ENCODE measurements at regions not wholly inside any gene's neighbourhood (a gene's known extent, or its start where the extent isn't known, plus 50 kb on each side); places are given as distances from the start of the nearest gene placed in this dataset.

GRCh38 chr22:48799227-48799970 lies 1028.3 kb downstream of the BRD1 start:
- no peak for DNase-seq (ENCODE audit: low read depth in 2 of 2)

GRCh38 chr22:48798281-48799226 lies 1029.1 kb downstream of the BRD1 start:
- no peak for DNase-seq (ENCODE audit: low read depth in 2 of 2)

GRCh38 chr22:48797731-48798130 lies 1029.9 kb downstream of the BRD1 start:
- no peak for DNase-seq (ENCODE audit: low read depth in 2 of 2)

GRCh38 chr22:48796310-48797015 lies 1031.2 kb downstream of the BRD1 start:
- no peak for DNase-seq (ENCODE audit: low read depth in 2 of 2)

- no peak for DNase-seq (ENCODE audit: low read depth in 2 of 2)
Measured at GRCh38 chr22:48795664-48796063, 1032.0 kb downstream of the BRD1 start.

GRCh38 chr22:48794906-48795305 lies 1032.8 kb downstream of the BRD1 start:
- DNase-seq (ENCODE audit: low read depth in 2 of 2) = no peak

GRCh38 chr22:48793949-48794348 lies 1033.7 kb downstream of the BRD1 start:
- DNase-seq (ENCODE audit: low read depth in 2 of 2) = no peak

GRCh38 chr22:48786679-48786996 lies 1041.0 kb downstream of the BRD1 start:
- no peak for DNase-seq (ENCODE audit: low read depth in 2 of 2)

GRCh38 chr22:48785792-48786678 lies 1041.6 kb downstream of the BRD1 start:
- DNase-seq (ENCODE audit: low read depth in 2 of 2) = no peak

- DNase-seq (ENCODE audit: low read depth in 2 of 2) = no peak
Measured at GRCh38 chr22:48784701-48785503, 1042.8 kb downstream of the BRD1 start.

GRCh38 chr22:48783821-48784266 lies 1043.8 kb downstream of the BRD1 start:
- no peak for DNase-seq (ENCODE audit: low read depth in 2 of 2)

GRCh38 chr22:48782811-48783511 lies 1044.7 kb downstream of the BRD1 start:
- no peak for DNase-seq (ENCODE audit: low read depth in 2 of 2)

- DNase-seq (ENCODE audit: low read depth in 2 of 2) = no peak
Measured at GRCh38 chr22:48782326-48782725, 1045.3 kb downstream of the BRD1 start.

GRCh38 chr22:48781868-48782267 lies 1045.8 kb downstream of the BRD1 start:
- no peak for DNase-seq (ENCODE audit: low read depth in 2 of 2)

- no peak for DNase-seq (ENCODE audit: low read depth in 2 of 2)
Measured at GRCh38 chr22:48781391-48781790, 1046.3 kb downstream of the BRD1 start.

- DNase-seq (ENCODE audit: low read depth in 2 of 2) = no peak
Measured at GRCh38 chr22:48780597-48781277, 1046.9 kb downstream of the BRD1 start.

- DNase-seq (ENCODE audit: low read depth in 2 of 2) = no peak
Measured at GRCh38 chr22:48779661-48780596, 1047.7 kb downstream of the BRD1 start.

GRCh38 chr22:48779211-48779643 lies 1048.4 kb downstream of the BRD1 start:
- no peak for DNase-seq (ENCODE audit: low read depth in 2 of 2)
